RKO (cell line): ENCODE measurements at regions not wholly inside any gene's neighbourhood (a gene's known extent, or its start where the extent isn't known, plus 50 kb on each side); places are given as distances from the start of the nearest gene placed in this dataset.

Source experiments
- DNase-seq: peaks from one replicate; pipeline ENCODE4 v3.0.0-alpha.2; 2016; ENCODE audit warnings: low spot score

DNA sequence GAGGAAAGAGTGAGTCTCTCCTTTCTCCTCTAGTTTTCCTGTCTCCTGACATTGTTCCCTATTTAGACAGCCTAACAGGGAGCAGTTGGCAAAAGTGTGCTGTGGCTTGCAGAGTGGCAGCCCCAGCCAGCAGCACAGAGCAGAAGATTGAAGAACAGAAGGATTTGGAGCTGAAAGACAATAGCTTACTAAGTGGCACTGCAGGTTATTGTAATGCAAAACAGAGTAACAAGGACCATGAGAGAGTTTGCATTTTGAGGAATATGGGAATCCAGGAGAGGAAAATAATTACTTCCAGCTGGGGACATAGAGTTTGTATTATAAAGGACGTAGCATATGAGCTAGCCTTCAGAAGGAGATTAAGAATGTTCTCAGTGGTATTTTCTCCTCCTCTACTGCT is 342.4 kb downstream of the AKAIN1 start:
- DNase-seq, result no peak

DNA sequence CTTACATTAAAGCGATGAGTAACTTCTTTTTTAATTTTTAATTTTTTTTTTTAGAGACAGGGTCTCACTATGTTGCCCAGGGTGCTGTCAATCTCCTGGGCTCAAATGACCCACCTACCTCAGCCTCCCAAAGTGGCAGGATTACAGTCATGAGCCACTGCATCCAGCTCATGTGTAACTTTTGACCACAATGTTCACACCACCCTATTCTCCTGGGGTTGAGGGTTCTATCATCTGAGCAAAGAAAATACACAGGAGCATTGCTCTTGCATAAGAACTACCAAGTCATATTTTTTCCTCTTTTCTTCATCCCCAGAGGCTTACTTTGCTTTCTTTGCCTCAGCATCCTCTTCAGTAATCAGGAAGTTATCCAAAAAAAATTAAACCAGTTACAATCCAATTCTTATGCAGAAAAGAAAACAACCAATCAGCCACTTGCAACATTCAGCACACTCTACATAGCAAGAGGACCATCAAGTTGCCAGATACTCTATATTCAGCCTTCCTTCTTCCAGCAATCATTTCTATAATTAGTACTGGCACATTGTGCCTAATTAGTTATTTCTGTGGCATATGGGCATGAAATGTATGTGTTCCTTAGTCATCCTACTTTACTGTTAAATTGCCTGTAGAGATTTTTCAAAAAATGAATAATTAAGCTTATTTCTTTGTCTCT is 345.6 kb downstream of the AKAIN1 start:
- no peak for DNase-seq

DNA sequence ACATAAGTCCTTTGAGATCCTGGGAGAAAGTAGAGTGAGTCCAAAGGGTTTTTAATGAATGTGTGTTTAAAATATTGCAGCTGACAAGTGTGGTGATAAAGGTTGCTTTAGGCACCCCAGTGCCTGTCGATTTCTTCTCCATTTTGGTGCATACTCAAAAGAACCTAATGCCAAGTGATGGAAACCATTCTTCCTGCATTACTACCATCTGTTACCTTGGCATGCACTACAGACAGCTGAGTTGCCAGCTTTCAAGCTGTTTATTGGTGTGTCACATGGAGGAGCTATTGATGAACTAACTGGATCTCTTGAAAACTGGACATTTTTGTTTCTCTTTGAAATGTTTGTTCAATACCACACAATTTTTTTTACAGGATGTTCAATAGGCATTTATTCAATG is 350.0 kb downstream of the AKAIN1 start:
- no peak for DNase-seq

DNA sequence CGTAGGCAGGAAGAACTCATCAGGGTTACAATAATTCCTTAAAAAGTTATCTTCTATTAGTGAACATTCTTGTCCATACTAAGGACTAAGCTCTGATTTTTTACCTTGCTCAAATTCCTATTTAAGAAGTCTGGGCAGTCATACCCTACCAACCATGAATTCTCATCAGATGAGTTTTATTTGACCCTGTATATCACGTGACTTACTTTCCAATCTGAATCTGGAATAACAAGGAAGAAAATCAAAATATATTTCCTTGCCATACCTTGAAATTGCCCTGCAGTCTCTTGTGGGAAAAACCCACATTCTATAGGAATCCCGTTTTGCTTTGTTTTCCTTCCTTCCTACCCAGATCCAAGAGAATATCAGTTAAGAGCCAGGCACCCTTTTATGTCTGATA is 352.7 kb downstream of the AKAIN1 start:
- DNase-seq, result no peak

DNA sequence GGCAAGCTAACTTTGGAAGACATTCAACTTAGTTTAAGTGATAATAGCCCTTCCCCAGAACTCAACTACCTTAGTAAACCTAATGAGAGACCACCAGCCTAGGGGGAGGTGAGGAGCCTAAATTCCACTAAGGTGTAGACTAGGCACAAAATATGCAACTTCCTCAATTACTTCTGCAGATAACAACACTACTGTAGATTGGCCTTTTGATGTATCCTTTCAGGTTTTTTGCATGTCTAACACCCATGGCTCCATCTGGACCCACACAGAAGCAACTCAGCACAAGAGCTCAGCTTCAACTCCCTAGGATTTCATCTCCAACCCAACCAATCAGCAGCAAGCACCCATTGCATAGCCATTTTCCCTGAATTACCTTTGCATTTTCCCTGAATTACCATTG is 353.3 kb downstream of the AKAIN1 start:
- DNase-seq, result no peak

DNA sequence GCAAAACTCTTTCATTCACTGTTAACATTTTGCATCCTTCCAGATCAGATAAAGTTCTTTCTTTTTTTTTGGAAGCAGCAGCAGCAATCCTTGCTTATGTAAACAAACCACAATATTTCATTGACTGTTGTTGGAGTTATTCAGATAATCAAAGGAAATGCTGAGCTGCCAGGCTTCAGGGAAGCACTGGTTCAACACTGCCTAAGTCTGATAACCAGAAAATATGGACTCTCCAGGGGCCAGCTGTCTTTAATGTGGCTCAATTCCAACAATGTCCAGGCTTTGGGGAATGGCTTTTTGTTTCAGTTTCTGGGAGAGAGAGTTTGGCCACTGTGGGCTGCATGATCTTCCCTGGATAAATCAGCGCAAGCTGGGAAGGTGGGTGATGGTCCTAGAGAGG is 354.3 kb downstream of the AKAIN1 start:
- DNase-seq, result no peak

DNA sequence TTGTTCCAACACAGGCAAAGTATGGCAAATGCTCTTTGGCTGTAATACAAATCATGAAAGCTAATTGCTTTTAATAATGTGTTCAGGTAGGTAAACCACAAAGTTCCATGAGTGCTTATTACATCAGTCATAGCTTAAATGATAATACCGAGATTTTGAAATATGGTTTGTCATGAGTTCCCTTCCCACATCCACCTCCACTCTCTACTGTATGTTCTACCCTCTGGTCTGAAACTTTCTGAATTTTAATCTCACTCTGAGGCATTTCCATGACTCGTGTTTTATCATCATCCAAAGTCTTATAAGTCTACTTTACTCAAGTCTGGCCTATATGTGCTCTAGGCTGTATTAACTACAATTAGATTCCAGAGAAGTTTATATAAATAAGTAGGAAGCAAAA is 354.8 kb downstream of the AKAIN1 start:
- no peak for DNase-seq

DNA sequence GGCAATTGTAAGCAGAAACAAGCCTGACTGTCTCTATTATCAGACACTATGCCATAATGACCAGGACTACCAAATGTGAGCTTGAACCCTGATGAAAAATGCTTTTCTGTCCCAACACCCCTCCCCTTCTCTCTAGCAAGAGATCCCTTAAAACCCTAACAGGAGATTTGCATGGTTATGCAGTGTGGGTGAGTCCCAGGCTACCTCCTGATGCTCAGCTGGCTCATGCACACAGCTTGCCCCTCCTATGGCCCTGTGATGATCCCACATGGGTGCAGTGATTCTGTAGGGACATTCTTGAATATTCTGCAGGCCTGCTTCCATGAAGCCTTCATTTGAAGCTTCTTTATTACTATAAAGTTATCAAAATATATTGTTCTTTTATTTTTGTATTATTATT is 357.4 kb downstream of the AKAIN1 start:
- DNase-seq, result no peak

DNA sequence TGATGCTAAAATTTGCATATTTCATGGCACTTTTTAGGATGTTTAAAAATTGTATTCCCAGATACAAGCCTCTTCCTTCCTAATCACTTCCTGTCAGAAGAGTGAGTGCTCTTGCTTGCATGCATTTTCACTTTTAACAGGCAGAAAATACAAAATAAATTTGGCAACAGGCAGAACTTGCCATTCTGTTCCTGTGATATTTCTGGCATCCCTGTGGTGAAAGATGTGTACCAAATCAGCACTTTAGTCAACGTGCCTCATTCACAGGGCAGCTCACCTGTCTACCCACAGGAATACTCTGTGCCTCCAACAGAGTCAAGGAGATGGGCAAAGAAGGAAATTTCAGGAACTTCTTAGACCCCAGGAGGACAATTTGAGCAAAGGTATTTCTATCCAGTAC is 360.9 kb downstream of the AKAIN1 start:
- DNase-seq, result no peak

DNA sequence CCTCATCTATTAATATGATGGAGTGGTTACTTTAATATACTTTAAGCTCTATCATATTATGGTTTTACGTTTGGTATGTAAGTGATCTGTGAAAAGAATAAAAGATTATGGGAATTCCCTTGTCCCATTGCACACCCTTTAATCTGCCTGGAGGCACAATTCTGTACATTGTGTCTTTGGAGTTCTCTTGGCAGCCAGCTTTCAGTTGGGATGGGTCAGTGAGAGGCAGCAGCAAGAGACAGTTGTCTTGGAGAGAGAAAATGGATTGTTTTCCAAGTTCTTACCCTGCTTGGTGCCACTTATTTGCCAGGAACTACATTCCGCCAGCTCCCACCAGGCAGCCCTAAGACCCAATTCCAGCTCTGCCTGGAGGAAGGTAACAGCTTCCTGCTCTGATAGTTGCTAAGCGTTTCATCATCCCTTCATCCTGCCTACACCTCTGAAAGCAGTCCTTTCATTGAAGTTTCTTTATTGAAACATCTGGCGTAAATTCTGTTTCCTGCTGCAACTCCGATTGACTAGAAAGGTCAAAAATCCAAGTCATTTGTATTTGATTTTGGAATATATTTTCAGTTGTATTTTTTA is 365.2 kb downstream of the AKAIN1 start:
- DNase-seq, result no peak

DNA sequence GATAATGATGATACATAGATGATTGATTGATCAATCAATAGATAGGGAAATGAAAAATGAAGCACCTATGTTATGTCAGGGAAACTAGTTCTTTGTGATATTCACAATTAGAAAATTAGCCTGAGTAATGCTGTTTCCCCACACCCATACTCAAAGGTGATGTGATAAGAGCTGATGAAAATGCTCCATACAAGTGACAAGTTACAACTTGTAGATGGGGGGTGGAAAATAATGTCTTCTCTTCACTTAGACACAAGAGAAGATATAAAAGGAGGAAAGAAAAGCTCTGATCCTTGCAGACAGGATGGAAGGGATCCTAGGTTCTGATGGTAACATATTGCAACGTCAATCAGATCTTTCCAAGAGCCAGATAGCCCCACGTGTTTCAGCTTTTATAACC is 365.9 kb downstream of the AKAIN1 start:
- DNase-seq, result no peak

DNA sequence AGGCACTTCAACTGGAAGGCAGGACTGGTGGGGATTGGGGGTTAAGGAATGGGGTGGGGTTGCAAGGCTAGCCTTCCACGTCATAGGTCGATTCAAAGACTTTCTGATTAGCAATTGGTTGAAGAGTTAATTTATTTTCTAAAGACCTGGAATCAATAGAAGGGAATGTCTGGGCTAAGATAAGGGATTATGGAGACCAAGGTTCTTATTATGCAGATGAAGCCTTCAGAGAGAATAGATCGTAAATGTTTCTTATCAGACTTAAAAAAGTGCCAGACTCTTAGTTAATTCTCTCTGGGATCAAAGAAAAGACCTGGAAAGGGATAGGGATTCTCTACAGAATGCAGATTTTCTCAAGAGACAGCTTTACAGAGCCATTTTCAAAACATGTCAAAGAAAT is 368.0 kb upstream of the DLGAP1 start:
- DNase-seq, result no peak

DNA sequence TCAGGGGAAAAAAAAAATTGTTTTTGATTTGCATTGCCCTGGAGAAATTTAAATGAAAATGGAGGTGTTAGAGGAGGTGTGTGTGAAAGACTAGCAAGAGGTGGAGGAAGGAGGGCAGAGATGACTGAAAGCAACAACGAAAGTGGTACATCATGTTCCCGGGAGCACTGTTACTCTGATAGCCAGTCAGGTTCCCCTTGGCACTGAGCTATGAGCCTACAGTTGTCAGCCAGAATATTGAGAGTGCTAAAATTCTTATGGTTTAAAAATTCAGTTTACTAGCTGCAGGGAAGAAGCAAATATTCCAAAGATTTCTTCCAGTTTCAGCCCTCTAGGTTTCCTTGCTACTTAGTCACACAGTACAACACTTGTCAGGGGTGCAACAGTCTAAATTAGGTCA is 366.7 kb upstream of the DLGAP1 start:
- no peak for DNase-seq

DNA sequence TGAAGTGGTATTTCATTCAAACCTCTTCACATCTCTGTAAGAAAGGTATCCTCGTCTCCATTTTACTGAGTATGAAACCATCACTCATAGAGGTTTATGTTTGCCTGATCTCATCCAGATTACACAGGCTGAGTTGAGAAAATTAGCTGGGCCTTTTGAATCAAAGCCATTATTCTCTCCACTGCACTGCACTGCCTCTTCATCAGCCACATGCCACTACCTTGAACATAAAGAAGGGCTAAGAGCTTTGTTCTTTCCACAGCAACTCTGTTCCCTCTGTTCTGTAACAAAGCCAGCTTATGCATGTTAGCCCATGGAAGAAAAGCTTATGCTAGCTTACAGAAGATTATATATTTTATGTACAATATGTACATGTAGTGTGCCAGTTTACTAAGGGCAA is 362.6 kb upstream of the DLGAP1 start:
- DNase-seq, result no peak

DNA sequence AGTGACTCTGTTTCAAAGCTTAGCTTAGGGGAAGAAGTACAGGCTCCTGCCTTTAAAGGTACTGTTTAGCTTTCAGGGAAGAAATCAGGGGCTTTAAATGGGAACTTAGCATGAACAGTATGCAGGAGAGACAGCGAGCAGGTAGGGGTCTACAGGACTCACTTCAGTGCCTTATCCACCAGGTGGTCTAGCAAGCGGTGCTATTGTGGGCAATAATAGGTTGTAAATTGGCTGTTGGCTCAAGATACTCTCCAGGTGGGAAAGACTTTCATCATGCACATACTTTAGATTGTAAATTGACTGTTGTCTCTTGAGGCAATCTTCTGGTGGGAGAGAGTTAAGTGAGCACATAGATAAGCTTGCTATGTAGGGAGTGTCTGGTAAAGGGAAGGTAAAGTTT is 358.6 kb upstream of the DLGAP1 start:
- DNase-seq, result no peak

DNA sequence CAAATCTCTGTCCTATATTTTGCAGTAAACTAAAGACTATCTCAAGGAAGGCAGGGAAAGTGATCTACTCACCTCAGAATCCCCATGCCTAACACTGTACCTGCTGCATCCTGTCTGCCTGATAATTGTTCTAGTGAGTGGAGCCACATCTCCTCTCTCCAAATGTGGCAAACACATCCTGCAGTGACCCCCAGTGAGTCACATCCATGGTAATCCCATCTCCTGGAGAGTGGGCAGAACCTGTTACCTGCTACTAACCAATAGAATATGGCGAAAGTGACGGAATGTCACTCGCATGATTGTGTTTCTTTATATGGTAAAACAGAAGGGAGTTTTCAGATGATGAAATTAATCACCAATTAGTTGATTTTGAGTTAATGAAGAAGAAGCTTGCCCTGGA is 353.8 kb upstream of the DLGAP1 start:
- DNase-seq, result no peak

DNA sequence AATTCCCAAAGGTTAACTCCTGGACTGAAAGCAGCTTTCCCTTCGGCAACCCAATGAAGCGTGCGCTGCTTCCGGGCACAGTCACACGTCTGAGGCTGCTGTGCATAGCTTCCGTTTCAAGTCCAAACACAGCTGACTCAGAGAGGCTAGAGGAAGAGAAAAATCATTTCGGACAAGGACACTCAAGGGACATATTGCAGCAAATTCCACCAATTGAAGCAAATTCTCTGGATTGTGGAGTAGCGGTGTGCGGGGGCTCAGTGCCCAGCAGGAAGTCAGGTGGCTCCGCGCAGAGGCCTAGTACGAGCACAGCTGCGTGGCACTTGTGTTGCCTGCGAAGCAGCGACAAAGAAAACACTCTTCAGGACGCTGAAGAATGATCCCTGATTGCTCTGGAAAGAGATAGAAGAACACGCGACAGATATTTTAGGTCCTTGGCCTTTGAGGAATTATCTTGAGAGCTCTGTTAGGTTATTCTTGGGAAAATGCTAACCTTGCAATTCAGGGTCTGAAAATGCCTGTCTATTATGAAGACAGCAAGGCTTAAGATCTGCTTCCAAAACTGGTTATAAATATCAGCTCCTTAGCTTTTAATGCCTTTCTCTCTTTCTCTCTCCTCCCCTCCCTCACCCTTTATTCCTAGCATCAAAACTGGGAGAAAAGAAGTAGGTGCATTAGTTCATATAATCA is 352.6 kb upstream of the DLGAP1 start:
- no peak for DNase-seq

DNA sequence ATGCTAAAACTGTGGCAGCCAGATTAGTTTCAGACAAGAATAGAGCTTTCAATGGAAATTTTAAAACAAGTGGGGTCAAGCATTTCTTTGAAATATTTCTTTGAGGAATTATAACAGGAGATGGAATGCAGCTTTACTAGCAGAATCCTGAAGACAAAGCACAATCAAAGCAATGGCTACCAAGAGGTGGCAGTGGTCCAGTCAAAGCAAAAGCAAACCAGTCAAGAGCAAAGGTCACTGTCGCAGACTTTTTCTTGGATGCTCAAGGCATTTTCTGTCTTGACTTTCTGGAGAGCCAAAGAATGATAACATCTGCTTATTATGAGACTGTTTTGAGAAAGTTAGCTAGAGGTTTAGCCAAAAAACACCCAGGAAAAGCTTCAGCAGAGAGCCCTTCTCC is 351.2 kb upstream of the DLGAP1 start:
- no peak for DNase-seq

DNA sequence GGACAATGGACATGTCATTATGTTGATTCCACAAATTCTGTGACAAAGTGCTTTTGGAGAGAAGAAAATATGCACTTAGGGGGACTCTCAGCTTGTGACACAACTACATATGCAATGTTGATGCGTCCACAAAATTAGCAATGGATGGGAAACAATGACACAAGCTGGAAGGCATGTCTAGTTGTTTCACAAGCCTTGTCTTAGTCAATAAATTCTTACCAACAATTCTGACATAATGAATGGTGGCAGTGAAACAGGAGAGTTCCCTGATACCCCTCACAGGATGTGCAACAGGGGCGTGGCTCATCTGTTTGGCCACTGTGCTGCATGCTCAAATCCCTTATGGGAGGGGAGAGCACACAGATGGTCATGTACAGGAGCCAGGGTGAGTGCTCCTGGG is 347.2 kb upstream of the DLGAP1 start:
- no peak for DNase-seq

DNA sequence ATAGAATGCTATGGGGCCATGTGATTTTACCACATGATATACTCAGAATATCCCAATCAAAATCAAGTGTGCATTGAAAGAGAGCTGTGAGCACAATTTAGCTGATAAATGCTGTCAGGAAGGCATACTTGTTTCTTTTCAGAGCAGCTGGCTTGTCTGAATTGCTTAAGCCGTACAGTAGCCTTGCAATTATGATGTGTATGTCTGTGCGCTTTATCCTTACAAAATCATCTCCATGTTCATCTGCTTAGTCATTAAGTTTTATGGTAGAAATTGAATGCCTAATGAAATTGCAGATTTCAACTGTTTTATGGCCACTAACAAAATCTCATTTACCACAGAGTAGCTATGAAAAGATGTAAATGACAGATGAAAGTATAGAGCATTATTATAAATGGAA is 346.0 kb upstream of the DLGAP1 start:
- DNase-seq, result no peak

DNA sequence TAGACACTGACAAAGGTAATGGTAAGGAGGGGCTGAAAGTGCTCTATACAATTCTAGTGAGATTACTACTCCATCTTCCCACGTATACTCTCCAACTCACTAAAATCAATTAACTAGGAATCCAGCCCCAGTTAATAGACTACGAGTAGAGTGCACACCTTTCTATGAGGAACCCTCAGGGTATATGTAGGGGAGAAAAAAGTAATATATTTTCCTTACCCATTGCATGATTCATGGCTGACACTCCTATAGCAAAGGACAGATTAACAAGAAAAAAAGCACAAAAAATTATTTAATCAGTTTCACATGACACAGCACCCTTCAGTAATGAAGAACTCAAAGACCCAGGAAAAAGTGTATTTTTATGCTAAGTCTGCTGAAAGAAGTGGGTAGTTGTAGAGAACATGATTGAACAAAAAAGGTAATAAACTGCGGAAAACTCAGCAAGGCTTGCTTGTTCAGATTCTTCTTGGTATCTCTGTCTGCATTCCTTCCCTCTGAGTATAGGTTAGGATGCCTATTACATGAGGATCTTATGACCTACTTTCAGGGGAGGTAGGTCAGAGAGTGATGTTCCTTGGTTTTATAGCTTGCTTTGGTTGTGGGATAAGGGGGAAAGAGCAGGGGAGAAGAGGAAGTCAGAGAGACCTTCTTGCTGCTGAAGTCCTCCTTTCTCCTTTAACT is 342.0 kb upstream of the DLGAP1 start:
- no peak for DNase-seq

DNA sequence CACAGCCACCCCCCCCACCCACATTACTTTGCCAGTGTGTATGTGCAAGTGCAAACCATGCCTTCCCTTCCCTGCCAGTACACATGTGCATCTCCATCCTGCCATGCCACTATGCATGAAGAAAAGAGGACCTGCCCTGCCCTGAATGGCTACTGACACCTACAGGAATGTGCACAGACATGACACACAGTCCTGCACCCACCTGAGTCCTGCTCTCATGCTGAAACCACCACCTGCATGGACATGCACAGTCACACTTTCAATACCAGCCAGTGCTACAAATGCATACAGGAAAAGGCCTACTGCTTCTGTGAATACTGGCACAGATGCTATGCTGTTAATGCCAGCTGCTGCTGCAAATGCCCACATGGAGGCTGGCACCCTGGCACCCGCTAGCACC is 334.4 kb upstream of the DLGAP1 start:
- no peak for DNase-seq

DNA sequence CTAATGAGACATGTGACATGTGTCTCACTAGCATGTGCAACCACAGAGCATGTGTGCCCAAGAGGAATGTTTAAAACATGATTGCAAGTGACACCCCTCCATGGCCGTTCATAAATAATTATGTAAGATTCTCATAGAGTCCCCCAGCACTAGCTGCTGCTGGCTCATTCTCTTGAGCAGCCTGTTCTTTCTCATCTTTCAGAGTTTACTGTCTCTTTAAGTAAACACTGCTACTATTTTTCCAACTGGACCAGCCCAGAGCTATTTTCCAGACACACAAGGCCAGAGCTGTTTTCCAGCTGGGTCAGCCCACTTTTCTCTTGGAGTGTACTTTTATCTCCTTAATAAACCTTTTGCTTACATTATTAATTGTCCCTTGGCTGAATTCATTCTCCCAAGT is 326.8 kb upstream of the DLGAP1 start:
- DNase-seq, result no peak
